HL-60 (cell line): ENCODE measurements at regions not wholly inside any gene's neighbourhood (a gene's known extent, or its start where the extent isn't known, plus 50 kb on each side); places are given as distances from the start of the nearest gene placed in this dataset.

Source experiments
- DNase-seq, 2 experiments: peaks; one replicate each; pipeline ENCODE4 v3.0.0-alpha.2; 2010 to 2020; ENCODE audit warnings: low read depth in 1 of 2, low spot score in 1 of 2
- H3K27ac ChIP-seq: fragments of 250-450 bp; sonication (Bioruptor Pico); replicated peaks from 2 replicates; pipeline ENCODE4 v1.5.1; 2020; ENCODE audit warnings: mild to moderate bottlenecking, moderate library complexity
- H3K27me3 ChIP-seq: fragments of 250-450 bp; sonication (Bioruptor Pico); 2 replicates; pipeline ENCODE4 v1.5.1; 2021; ENCODE audit warnings: mild to moderate bottlenecking, moderate library complexity; ENCODE audit not compliant: insufficient read depth, poor library complexity, severe bottlenecking
- H3K4me3 ChIP-seq: replicated peaks from 2 replicates; pipeline ENCODE4 v1.5.1; 2011; ENCODE audit warnings: mild to moderate bottlenecking, control low read depth, low read length; ENCODE audit not compliant: insufficient read depth
- CTCF ChIP-seq: IDR thresholded peaks from one replicate; pipeline ENCODE4 v1.5.1; 2011; ENCODE audit warnings: low read length, control low read depth, inconsistent platforms; ENCODE audit not compliant: insufficient read depth
- GABPA ChIP-seq: IDR thresholded peaks from 2 replicates; pipeline ENCODE4 v1.6.1; 2012; ENCODE audit warnings: low read depth
- POLR2AphosphoS5 ChIP-seq: IDR thresholded peaks from 2 replicates; pipeline ENCODE4 v1.6.1; 2012; ENCODE audit warnings: low read depth
- REST ChIP-seq: IDR thresholded peaks from 2 replicates; pipeline ENCODE4 v1.6.1; 2012; ENCODE audit warnings: low read depth; ENCODE audit not compliant: insufficient replicate concordance
- SPI1 ChIP-seq: IDR thresholded peaks from 2 replicates; pipeline ENCODE4 v1.6.1; 2012; ENCODE audit warnings: low read depth, mild to moderate bottlenecking, borderline replicate concordance

GRCh38 chr4:148823419-148823769, 381.2 kb upstream of the NR3C2 start:
- H3K27ac ChIP-seq = no peak overlapping the region
- no peak for TF ChIP-seq POLR2AphosphoS5
- TF ChIP-seq SPI1 = no peak
- H3K4me3 ChIP-seq = no peak overlapping the region
- H3K27me3 ChIP-seq = no peaks in the 10 kb centered on the region
- no peak for DNase-seq

GRCh38 chr4:148822572-148823418, 380.6 kb upstream of the NR3C2 start:
- DNase-seq = no peak
- Histone ChIP-seq H3K27ac (no peak overlapping the region), H3K27me3 (no peaks in the 10 kb centered on the region), H3K4me3 (no peak overlapping the region)
- TF ChIP-seq POLR2AphosphoS5 (no peak), GABPA (no peak), CTCF (no peak), SPI1 (no peak), REST (no peak)

GRCh38 chr4:148814030-148814429, 371.8 kb upstream of the NR3C2 start:
- no peak overlapping the region for H3K27ac ChIP-seq
- H3K4me3 ChIP-seq = no peak overlapping the region
- no peak for DNase-seq
- no peak for TF ChIP-seq REST
- no peak for TF ChIP-seq CTCF
- no peak for TF ChIP-seq SPI1
- no peak for TF ChIP-seq GABPA
- TF ChIP-seq POLR2AphosphoS5 = no peak
- no peaks in the 10 kb centered on the region for H3K27me3 ChIP-seq

GRCh38 chr4:148813289-148813688, 371.1 kb upstream of the NR3C2 start:
- TF ChIP-seq POLR2AphosphoS5 (no peak), CTCF (no peak), GABPA (no peak), SPI1 (no peak), REST (no peak)
- no peak for DNase-seq
- Histone ChIP-seq H3K4me3 (no peak overlapping the region), H3K27me3 (no peaks in the 10 kb centered on the region), H3K27ac (no peak overlapping the region)
